DMS53 treated with DMSO at 0.1 percent for 48 hours (cell line): ENCODE measurements at regions not wholly inside any gene's neighbourhood (a gene's known extent, or its start where the extent isn't known, plus 50 kb on each side); places are given as distances from the start of the nearest gene placed in this dataset.
"Not testable (repeated sequence)": the region's sequence is repeated elsewhere in the genome, so short reads cannot be mapped to it uniquely, and the experiment has no call there.

ENCODE experiments used
- DNase-seq: peaks from one replicate; lab custom pipeline; 2025; ENCODE audit not compliant: unreplicated experiment; lab: John Stamatoyannopoulos, UW

GRCh38 chr6:48630511-48630910 lies 519.5 kb upstream of the PTCHD4 start:
- no peak for DNase-seq

- DNase-seq = no peak
Observed at GRCh38 chr6:48628316-48628715, 517.3 kb upstream of the PTCHD4 start.

GRCh38 chr6:48626421-48626820 lies 515.4 kb upstream of the PTCHD4 start:
- DNase-seq = no peak

GRCh38 chr6:48624631-48625030 lies 513.6 kb upstream of the PTCHD4 start:
- no peak for DNase-seq

DNA sequence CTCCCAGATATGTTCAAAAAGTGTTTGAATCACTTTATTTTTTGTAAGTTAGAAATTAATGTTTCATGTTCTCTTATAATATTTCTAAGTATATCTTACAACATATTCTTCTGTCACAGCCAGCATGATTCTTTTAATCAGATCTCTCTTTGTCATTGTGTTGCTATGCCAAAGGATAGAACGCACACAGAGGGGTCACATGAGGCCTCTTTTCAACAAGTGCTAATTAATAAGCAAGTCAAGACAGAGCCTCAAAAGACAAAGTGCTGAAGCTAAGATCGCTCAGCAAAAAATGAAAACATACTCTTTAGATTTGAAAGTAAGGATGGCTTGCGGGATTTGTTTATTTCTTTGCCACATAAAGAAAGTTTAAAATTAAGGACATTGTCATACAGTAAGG lies 508.8 kb upstream of the PTCHD4 start:
- DNase-seq = no peak

DNA sequence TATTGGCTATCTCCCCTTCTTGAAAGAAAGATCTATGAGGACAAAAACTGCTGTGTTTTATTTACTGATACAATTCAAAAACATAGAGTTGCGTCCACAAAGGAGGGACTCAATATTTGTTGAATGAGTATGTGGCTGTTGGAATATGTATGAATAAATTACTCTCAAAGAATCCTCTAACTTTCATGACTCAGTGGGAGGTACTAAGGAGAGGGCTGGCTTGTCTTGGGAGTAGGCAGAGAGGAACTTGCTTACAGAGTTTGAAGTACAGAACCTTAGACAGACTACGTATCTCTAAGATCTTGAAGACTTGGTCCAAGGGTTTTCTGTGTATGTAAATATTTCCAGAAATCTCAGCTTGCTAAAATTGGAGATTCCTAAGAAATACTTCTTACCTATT lies 504.0 kb upstream of the PTCHD4 start:
- no peak for DNase-seq

- no peak for DNase-seq
Observed at GRCh38 chr6:48614326-48614725, 503.3 kb upstream of the PTCHD4 start.

DNA sequence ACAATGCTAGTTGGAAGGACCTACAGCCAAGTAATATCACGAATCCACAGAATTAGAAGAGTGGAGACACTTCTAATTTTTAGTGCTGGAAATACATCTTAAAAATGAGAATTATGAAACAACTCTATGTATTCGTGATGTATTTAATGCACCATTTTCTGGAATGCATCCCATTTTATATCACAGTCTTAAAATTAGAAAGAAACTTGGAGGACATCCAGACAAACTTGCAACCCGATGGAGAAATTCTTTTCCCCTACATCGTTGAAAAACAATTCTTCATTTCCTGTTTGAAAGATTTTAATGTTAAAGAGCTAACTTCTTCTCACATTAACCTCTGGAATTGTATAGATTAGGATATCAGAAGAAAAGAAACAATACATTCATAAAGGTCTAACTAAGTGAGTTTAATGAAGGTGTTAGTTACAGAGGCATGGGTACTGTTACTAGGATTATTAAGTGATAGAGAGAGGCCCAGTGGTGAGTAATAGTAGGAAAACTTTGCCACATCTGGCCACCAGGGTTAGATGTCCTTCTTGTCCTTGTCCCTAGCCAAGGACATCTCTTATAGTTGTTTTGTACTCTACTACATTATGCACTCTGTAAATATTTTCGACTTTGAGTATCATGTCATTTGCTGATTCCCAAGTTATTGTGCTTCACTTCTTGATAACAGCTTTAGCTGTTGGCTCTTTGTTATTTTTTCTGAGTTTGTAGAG lies 502.4 kb upstream of the PTCHD4 start:
- no peak for DNase-seq

DNA sequence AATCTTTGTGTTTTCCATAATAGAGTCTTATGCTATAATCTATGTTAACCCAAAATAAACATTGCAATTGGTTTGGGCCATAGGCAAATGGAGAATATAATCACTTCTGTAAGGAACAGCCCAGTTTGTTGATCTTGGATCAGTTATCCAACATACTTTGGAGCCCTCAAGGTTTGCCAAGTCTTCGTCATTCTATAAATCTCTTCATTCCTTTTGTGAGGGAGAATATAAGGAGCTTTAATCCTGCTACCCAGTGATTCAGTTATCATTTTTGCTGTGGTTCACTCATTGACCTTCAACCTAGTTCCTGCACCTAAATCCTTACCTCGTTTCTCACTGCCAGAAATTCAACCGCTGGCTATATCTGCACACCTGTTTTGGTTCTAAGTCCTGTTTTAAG lies 500.3 kb upstream of the PTCHD4 start:
- no peak for DNase-seq

DNA sequence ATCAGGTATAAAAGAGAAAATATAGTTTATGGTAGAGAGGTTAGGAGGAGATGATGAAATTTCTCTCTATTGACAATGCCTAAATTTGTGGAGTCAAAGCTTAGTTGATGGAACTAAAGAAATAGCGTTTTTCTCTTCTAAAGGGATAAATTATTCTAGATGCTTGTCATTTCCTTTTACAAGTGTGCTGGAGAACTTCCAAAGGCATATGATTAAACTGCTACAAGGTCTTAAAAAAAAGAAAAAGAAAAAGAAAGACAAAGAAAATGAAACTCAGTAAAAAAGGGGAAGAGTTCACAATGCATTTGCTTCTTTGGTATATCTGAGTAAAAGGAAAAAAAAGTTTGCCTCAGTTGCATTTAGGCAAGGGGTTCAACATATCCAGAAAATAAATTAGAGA lies 499.8 kb upstream of the PTCHD4 start:
- no peak for DNase-seq

- DNase-seq = no peak
Observed at GRCh38 chr6:48606618-48607017, 495.6 kb upstream of the PTCHD4 start.

DNA sequence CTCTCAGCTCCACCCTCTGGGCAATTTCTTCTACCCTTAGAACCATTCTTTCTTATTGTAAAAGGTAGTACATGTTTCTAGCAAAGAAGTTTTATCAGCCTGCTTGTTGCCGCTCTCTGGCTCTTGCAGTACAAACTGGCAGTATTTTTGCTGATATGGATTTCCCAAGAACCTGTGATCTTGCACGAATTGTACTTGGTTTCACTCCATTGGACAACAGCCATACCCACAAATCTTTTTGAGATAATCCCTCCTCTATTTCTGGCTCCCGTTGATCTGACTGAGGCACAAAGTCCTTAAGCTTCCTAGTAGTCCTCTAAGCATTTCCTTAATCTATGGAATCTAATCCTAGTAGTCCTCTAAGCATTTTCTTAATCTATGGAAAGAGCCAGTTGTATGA lies 487.0 kb upstream of the PTCHD4 start:
- no peak for DNase-seq

GRCh38 chr6:48596830-48597229 lies 485.8 kb upstream of the PTCHD4 start:
- no peak for DNase-seq

GRCh38 chr6:48591158-48591557 lies 480.2 kb upstream of the PTCHD4 start:
- DNase-seq = not testable (repeated sequence)

- DNase-seq = no peak
Observed at GRCh38 chr6:48584846-48585245, 473.8 kb upstream of the PTCHD4 start.

DNA sequence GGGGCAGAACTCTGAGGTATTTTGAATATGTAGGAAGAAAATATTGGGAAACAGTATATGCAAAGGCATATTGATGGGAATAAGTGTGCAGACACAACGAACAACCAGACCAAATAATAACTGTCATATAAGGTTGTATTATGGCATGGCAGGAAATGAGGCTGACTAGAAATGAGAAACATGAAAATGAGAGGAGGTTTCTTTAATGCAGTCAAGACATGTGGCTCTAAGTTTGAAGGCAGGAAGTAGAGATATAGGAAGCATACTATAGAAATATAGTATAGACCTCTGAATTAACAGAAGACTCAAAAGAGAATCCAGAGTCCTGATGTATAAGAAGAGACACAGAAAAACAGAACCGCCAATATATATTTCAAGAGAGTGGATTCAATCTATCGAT lies 459.7 kb upstream of the PTCHD4 start:
- DNase-seq = no peak

DNA sequence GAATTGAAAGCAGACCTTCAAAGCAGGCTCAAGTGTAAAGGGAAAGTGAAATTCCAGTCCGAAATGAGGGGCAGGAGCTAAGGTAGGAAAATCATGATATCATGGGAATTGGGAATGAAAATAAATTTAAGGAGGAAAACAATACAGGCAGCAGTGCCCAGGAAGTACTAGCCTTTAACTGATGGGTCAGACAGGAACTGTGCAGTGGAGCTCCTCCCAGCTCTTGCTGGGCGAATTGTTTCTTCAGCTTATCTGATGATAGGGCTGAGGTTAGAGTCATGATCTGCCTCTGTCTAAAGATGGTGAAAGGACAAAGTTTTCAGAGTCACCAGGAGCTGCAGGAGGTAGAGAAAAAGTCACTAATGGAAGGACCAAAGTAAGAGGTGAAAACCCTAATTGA lies 457.9 kb upstream of the PTCHD4 start:
- DNase-seq = no peak

GRCh38 chr6:48567016-48567415 lies 456.0 kb upstream of the PTCHD4 start:
- no peak for DNase-seq

DNA sequence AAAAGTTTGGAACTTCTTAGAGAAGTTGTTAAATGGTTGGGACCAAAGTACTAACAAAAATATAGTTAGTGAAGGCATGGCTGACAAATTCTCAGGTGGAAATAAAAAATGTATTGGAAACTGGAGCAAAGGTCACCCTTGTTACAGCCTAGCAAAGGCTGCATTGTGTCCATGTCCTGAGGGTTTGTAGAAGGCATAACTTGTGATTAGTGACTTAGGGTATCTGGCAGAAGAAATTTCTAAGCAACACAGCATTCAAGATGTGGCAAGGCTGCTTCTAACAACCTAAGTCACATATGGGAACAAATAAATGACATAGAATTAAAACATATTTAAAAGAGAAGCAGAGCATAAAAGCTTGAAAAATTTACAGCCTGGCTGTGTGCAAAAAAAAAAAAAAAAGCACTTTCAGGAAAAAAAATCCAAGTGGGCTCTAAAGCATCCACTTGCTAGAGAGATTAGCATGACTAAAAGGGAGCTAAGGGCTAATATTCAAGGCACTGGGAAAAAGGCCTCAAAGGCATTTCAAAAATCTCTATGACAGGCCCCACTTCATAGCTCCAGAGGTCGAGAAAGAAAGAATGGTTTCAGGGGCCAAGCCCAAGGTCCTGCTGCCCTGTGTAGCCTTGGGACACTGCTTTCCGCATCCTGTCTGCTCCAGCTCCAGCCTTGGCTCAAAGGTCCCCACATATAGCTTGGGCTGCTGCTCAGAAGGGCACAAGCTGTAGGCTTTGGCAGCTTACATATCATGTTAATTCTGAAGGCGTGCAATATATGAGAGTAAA lies 453.2 kb upstream of the PTCHD4 start:
- no peak for DNase-seq

DNA sequence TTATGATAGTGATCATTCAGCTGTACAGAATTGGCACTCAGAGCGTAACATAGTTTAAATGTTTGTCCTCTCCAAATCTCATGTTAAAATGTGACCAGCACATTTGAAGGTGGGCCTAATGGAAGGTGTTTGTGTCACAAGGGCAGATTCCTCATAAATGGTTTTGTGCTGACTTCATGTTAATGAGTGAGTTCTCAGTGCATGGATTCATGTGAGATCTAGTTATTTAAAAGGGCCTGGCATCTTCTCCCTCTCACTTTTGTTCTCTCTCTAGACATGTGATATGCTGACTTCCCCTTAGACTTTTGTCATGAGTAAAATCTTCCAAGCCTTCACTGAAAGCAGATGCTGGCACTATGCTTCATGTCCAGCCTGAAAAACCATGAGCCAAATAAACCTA lies 452.4 kb upstream of the PTCHD4 start:
- no peak for DNase-seq

DNA sequence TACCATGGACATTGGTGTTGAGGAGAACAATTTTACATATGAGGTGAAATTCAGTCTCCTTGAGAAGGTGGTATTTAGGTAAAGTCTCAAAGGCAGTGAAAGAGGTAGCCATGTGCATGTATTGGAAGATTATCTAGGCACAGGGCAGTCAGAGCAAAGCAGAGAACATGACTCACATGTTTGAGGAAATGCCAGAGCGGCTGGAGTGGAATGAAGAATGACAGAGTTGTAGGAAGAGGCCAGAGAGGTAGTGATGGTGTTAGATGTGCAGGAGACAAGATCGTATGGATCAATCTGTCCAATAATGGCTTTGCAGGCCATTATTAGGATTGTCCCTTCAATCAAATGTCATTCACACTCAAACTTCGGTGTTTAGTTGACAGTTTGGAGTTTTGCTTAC lies 449.4 kb upstream of the PTCHD4 start:
- no peak for DNase-seq

GRCh38 chr6:48553467-48554189 lies 442.6 kb upstream of the PTCHD4 start:
- no peak for DNase-seq
